ENCODE measurements at regions not wholly inside any gene's neighbourhood (a gene's known extent, or its start where the extent isn't known, plus 50 kb on each side); places are given as distances from the start of the nearest gene placed in this dataset.

DNA sequence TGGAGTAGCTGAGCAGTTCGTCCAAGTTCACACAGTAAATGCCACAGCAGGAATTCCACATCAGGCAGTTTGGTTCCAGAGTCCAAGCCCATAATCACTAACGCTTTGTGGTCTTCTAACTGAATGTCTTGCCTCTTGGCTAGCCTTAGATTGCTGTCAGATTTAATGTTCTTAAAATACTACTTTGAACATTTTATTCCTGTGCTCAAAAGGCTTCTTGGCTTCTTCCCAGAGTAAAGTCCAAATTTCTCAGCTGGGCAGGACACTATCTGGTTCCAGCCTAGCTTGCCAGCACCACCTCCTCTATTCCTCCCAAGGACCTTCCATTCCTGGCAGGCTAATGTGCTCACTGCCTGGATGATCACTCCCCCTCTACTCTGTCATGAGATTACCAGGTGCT lies 256.9 kb downstream of the SQOR start:
- no peak overlapping the region for H3K27ac ChIP-seq (ENCODE audit: low read depth, low read length, poor library complexity, severe bottlenecking)

DNA sequence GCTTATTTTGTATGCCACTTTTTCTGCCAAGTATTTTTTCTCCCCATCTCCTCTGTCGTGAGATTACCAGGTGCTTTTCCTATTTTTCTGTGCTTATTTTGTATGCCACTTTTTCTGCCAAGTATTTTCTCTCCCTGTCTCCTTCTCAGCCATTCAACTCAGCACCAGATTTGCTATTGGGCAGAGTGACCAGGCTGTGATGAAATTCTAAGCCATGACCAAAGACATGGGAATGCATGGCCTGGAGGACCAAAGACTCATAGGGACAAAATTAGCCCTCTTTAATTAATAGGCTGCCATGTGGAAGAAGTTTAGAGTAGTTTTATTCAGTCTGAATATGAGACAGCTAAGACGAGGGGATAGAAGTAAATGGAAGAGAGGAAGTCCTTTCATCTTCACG lies 257.4 kb downstream of the SQOR start:
- H3K36me3 ChIP-seq (ENCODE audit: insufficient read depth, low read length): no peaks in the 10 kb centered on the region
- no peaks in the 10 kb centered on the region for H3F3A ChIP-seq (ENCODE audit: insufficient read depth, low read length)
- H3K4me3 ChIP-seq (ENCODE audit: low read depth, low read length, poor library complexity, severe bottlenecking): no peak overlapping the region
- H3K9ac ChIP-seq (ENCODE audit: low read length): no peak overlapping the region
- no peaks in the 10 kb centered on the region for H3K9me2 ChIP-seq (ENCODE audit: low read depth, low read length)
- no peaks in the 10 kb centered on the region for H3K9me3 ChIP-seq (ENCODE audit: low read length)
- no peaks in the 10 kb centered on the region for H4K20me1 ChIP-seq (ENCODE audit: insufficient read depth, low read length)
- no peak overlapping the region for H2AFZ ChIP-seq (ENCODE audit: low read length)
- H3K27me3 ChIP-seq (ENCODE audit: insufficient read depth, low read length): no peaks in the 10 kb centered on the region; the same call in 1 of the 2 replicates
- H3K4me1 ChIP-seq (ENCODE audit: insufficient read depth, low read length, severe bottlenecking): no peaks in the 10 kb centered on the region
- no peak overlapping the region for H3K27ac ChIP-seq (ENCODE audit: low read depth, low read length, poor library complexity, severe bottlenecking)
- TF ChIP-seq, protein P1, sequence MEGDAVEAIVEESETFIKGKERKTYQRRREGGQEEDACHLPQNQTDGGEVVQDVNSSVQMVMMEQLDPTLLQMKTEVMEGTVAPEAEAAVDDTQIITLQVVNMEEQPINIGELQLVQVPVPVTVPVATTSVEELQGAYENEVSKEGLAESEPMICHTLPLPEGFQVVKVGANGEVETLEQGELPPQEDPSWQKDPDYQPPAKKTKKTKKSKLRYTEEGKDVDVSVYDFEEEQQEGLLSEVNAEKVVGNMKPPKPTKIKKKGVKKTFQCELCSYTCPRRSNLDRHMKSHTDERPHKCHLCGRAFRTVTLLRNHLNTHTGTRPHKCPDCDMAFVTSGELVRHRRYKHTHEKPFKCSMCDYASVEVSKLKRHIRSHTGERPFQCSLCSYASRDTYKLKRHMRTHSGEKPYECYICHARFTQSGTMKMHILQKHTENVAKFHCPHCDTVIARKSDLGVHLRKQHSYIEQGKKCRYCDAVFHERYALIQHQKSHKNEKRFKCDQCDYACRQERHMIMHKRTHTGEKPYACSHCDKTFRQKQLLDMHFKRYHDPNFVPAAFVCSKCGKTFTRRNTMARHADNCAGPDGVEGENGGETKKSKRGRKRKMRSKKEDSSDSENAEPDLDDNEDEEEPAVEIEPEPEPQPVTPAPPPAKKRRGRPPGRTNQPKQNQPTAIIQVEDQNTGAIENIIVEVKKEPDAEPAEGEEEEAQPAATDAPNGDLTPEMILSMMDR (IDR thresholded peaks at IDR 0.05; ENCODE audit: low read length): no peak
- no peak for TF ChIP-seq EZH2 (IDR thresholded peaks at IDR 0.05; ENCODE audit: borderline replicate concordance, low read length)
- no peaks in the 10 kb centered on the region for H3K79me2 ChIP-seq (ENCODE audit: insufficient read depth, low read length)
- H3K4me2 ChIP-seq (ENCODE audit: low read length): no peak overlapping the region

More for the DNA sequence above, 256.9 kb downstream of the SQOR start:
- H3K4me1 ChIP-seq (ENCODE audit: insufficient read depth, low read length, severe bottlenecking): no peaks in the 10 kb centered on the region
- TF ChIP-seq EZH2 (IDR thresholded peaks at IDR 0.05; ENCODE audit: borderline replicate concordance, low read length): no peak
- TF ChIP-seq, protein P1 (IDR thresholded peaks at IDR 0.05; ENCODE audit: low read length): no peak
- H3K9ac ChIP-seq (ENCODE audit: low read length): no peak overlapping the region
- no peaks in the 10 kb centered on the region for H3K9me3 ChIP-seq (ENCODE audit: low read length)
- H3K36me3 ChIP-seq (ENCODE audit: insufficient read depth, low read length): no peaks in the 10 kb centered on the region
- H3K4me2 ChIP-seq (ENCODE audit: low read length): no peak overlapping the region
- no peaks in the 10 kb centered on the region for H3K9me2 ChIP-seq (ENCODE audit: low read depth, low read length)
- H3F3A ChIP-seq (ENCODE audit: insufficient read depth, low read length): no peaks in the 10 kb centered on the region
- H3K27me3 ChIP-seq (ENCODE audit: insufficient read depth, low read length): no peaks in the 10 kb centered on the region; the same call in 1 of the 2 replicates
- H4K20me1 ChIP-seq (ENCODE audit: insufficient read depth, low read length): no peaks in the 10 kb centered on the region
- no peaks in the 10 kb centered on the region for H3K79me2 ChIP-seq (ENCODE audit: insufficient read depth, low read length)
- H2AFZ ChIP-seq (ENCODE audit: low read length): no peak overlapping the region
- no peak overlapping the region for H3K4me3 ChIP-seq (ENCODE audit: low read depth, low read length, poor library complexity, severe bottlenecking)

DNA sequence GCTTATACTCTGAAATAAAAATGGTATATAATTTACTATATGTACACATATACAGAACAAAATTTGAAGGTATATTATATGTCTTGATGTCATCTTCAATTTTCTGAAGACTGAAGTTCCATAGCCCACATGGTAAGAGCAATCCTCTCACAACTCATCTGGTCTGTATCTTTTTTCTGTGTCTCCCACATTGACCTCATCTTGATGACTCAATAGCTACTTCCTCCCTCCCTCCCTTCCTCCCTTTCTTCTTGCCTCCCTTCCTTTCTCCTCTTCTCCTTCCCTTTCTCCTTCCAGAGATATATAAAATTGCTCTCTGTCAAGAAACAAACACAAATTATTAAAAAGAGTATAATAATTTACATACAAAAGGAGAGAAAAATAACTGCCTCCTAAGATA lies 268.5 kb downstream of the SQOR start:
- Histone ChIP-seq H3K9ac (ENCODE audit: low read length) (no peak overlapping the region), H3K4me1 (ENCODE audit: insufficient read depth, low read length, severe bottlenecking) (no peaks in the 10 kb centered on the region), H3F3A (ENCODE audit: insufficient read depth, low read length) (no peaks in the 10 kb centered on the region), H3K4me2 (ENCODE audit: low read length) (no peak overlapping the region), H3K79me2 (ENCODE audit: insufficient read depth, low read length) (no peaks in the 10 kb centered on the region), H4K20me1 (ENCODE audit: insufficient read depth, low read length) (no peaks in the 10 kb centered on the region), H3K9me2 (ENCODE audit: low read depth, low read length) (no peaks in the 10 kb centered on the region), H3K9me3 (ENCODE audit: low read length) (no peaks in the 10 kb centered on the region), H3K4me3 (ENCODE audit: low read depth, low read length, poor library complexity, severe bottlenecking) (no peak overlapping the region), H3K27ac (ENCODE audit: low read depth, low read length, poor library complexity, severe bottlenecking) (no peak overlapping the region), H2AFZ (ENCODE audit: low read length) (no peak overlapping the region), H3K36me3 (ENCODE audit: insufficient read depth, low read length) (no peaks in the 10 kb centered on the region), H3K27me3 (ENCODE audit: insufficient read depth, low read length) (no peaks in the 10 kb centered on the region)
- TF ChIP-seq, protein P1 (IDR thresholded peaks at IDR 0.05; ENCODE audit: low read length): no peak
- TF ChIP-seq EZH2 (IDR thresholded peaks at IDR 0.05; ENCODE audit: borderline replicate concordance, low read length): no peak
